Non-pigmented ciliary epithelial cell (primary cell): ENCODE measurements at regions not wholly inside any gene's neighbourhood (a gene's known extent, or its start where the extent isn't known, plus 50 kb on each side); places are given as distances from the start of the nearest gene placed in this dataset.

Experiments used
- DNase-seq: peaks from one replicate; pipeline ENCODE4 v3.0.0-alpha.2; 2010; ENCODE audit warnings: low read depth

GRCh38 chr14:25756876-25757275 lies 706.9 kb upstream of the STXBP6 start:
- DNase-seq: no peak

GRCh38 chr14:25753130-25753529 lies 703.2 kb upstream of the STXBP6 start:
- DNase-seq: no peak

- no peak for DNase-seq
Measured at GRCh38 chr14:25750436-25750835, 700.5 kb upstream of the STXBP6 start.
